ENCODE measurements at regions not wholly inside any gene's neighbourhood (a gene's known extent, or its start where the extent isn't known, plus 50 kb on each side); places are given as distances from the start of the nearest gene placed in this dataset.

GRCh38 chr2:150863691-150864090 is 376.2 kb upstream of the RND3 start:
- no peak for TF ChIP-seq POLR2A (IDR thresholded peaks at IDR 0.05)
- no peak for TF ChIP-seq CTCF (IDR thresholded peaks at IDR 0.05)

Measured in testis (tissue), 2 donors.